GM04504 (cell line): ENCODE measurements at regions not wholly inside any gene's neighbourhood (a gene's known extent, or its start where the extent isn't known, plus 50 kb on each side); places are given as distances from the start of the nearest gene placed in this dataset.
"Not testable (repeated sequence)": the region's sequence is repeated elsewhere in the genome, so short reads cannot be mapped to it uniquely, and the experiment has no call there.

Source experiments
- DNase-seq: peaks from one replicate; pipeline ENCODE4 v3.0.0-alpha.2; 2012; ENCODE audit warnings: low read depth

- DNase-seq: no peak
Measured at GRCh38 chr2:72031346-72032110, 116.1 kb downstream of the CYP26B1 start.

- DNase-seq: no peak
Measured at GRCh38 chr2:72028996-72029395, 118.7 kb downstream of the CYP26B1 start.

GRCh38 chr2:72028351-72028995, 119.2 kb downstream of the CYP26B1 start:
- no peak for DNase-seq

GRCh38 chr2:72027426-72028161, 120.1 kb downstream of the CYP26B1 start:
- DNase-seq: no peak

DNA sequence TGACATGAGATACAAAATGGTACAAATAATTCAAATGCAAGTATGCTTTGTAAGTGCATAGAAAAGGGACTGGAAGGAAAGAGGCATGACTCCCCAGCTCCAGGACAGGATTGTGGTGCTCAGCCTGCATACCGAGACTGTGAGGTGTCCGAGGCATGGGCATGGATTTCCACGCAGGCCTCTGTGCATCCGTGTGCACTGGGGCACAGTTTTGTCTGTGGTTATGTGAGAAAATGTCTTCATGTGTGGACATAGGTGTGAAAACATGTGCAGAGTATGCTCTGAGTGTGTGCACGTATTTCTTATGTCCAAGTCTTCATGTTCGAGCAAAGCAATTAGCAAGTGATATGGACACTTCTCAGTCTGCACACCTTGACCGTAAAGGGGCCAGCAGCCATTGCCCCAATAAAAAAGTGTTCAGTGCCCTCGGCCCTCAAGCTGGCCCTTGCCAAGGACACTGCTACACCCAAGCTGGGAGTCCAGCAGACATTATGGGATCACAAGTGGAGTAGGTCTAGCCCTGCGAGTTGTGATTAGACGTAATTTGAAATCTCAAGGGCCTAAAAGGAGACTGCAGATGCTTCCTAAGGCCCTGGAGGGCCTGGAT, 120.7 kb downstream of the CYP26B1 start:
- DNase-seq: no peak

DNA sequence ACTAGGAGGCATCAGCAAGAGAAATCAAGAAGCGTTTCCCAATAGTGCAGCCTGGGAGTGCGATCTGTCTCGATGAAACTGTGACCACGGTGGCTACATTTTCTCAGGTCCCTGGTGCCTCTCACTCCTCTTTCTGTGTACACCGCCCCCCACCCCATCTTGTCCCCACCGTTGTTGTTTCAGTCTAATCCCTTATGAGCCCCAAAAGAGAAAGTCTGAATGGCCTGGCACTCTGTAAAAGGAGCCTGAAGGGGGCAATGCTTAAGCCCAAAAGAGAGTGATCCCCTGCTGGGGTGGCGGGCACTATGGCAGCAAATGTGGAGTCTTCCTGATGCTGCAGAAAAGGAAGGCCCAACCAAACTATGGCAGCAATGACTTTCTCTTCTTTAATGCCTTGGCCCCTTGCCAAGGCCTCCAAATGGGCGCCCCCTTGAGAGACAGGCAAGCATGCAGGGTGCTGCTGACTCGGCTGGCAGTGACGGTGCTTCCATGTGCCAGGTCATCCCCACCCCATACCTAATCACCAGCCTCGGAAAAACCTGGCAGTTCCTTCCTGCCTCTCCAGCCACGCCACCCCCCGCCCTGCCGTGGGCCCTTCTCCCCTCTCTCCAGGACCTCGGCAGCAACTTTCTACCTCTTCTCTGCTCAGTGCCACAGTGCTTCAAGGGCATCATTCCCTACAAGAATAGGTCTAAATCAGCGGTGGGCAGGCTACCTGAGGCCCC, 123.0 kb downstream of the CYP26B1 start:
- no peak for DNase-seq

DNA sequence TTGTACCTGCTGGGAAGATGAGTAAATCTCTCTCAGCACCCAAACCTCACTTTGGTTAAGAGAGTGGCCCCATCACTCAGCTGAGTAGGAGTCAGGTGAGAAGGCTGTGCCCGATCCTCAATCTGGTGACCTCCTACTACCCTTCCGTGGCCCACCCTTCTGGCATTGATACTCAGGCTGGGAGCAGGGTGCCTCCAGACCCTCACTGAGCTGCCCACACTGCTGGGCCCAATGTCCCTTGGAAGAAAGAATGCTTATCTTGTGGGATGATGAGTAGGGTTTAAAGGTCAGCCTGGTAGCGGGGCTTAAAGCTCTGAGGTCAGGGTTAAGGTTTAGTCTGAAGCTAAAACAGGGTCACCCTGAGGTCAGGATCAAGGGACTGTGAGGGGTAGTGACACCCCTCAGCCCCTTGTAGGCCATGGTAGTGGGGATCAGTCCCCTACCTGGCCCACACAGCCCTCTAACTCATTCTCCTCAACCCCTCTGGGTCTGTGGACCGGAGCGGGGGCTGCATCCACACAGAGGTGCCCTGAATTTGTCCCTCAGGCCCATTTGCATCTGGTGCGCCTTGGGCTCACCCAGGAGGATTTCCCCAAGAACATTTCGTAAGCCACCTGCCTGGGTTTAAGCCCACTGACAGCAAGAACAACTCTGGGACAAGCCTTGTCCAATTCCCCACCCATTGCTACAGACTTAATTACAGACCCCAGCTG, 123.8 kb downstream of the CYP26B1 start:
- DNase-seq: no peak

DNA sequence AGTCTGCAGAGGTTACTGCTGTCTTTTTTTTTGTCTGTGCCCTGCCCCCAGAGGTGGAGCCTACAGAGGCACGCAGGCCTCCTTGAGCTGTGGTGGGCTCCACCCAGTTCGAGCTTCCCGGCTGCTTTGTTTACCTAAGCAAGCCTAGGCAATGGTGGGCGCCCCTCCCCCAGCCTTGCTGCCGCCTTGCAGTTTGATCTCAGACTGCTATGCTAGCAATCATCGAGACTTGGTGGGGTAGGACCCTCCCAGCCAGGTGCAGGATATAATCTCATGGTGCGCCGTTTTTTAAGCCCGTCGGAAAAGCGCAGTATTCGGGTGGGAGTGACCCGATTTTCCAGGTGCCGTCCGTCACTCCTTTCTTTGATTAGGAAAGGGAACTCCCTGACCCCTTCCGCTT, 126.3 kb downstream of the CYP26B1 start:
- DNase-seq: not testable (repeated sequence)

GRCh38 chr2:72015266-72015665, 132.4 kb downstream of the CYP26B1 start:
- no peak for DNase-seq

DNA sequence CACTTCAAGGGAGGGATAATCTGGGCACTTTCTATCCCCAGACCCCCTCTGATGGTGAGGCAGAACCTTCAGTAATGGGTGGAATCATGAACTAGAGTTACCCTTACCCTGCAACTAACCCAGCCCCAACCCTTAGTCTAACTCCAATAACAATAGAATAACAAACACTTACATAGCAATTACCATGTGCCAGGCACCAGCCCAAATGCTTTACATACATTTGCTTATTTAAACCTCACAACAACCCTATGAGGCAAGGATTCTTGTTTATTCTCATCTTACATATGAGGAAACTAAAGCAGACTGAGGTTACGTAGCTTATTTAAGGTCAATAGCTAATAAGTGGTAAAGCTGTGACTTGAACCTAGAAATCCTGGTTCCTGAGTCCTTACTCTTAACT, 132.8 kb downstream of the CYP26B1 start:
- DNase-seq: no peak

- no peak for DNase-seq
Measured at GRCh38 chr2:72013726-72014125, 133.9 kb downstream of the CYP26B1 start.

DNA sequence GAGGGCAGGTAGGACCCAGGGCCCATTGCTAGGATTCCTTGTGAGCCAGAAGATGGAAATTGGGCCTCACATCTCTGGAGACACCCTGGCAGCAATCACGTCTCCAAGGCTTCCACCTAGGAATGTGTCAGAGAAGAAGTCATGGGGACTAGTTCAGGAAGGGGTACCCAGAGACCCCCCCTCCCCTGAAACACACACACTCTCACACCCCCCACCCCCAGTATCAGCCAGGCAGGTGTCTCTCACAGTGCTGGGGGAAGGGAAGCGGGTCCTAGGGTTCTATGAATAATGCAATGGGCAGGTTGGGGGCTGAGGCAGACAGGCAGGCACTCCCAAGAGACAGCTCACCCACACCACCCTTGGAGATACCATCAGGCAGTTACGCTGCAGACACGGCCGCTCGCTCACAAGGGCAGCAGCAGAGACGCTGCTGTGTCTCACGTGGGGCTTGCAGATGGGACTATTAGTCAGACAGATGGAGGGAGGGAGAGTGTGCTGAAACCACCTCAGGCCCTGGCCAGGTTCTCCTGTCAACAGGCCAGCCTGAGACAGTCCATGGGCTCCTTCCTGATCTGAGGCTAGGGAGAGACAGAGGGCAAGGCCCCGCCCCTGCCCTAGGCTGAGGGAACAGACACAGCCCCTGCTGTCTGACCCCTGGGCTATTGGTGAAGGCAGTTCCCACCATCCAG, 134.6 kb downstream of the CYP26B1 start:
- no peak for DNase-seq

GRCh38 chr2:72011791-72012190, 135.9 kb downstream of the CYP26B1 start:
- no peak for DNase-seq

DNA sequence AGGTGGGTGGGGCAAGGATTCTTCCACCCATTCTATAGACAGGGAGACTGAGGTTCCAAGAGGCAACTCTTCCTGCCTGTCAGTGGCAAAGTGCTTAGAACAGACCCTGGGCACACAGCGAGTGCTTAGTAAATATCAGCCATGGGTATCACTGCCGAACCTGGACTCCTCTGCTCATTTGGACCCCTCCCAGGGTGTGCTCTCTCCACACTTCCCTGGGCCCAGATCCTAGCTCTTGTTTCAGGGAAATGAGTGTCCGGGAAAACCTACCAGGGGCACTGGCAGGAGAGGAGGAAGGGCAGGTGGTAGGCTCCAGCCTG, 136.3 kb downstream of the CYP26B1 start:
- DNase-seq: no peak

- no peak for DNase-seq
Measured at GRCh38 chr2:72010647-72011369, 136.9 kb downstream of the CYP26B1 start.

GRCh38 chr2:72008608-72009007, 139.1 kb downstream of the CYP26B1 start:
- no peak for DNase-seq

DNA sequence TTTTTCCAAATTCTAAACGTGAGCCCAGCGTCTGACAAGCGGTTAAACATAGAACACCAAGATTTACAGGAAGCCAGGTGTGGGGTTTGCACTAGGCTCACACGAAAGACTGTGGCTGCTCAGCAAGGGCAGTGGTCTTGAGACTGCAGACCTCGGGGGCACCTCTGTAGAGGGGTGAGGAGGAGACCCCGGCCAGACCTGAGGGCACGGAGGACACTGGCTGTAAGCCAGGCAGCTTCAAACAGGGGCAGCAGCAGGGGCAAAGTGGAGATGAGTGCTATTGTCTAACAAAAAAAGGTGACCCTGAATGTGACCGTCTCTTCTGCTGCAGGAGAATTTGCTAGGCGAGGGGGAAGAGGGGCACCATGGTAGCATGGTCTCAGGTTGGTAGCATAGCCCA, 140.3 kb downstream of the CYP26B1 start:
- DNase-seq: no peak

DNA sequence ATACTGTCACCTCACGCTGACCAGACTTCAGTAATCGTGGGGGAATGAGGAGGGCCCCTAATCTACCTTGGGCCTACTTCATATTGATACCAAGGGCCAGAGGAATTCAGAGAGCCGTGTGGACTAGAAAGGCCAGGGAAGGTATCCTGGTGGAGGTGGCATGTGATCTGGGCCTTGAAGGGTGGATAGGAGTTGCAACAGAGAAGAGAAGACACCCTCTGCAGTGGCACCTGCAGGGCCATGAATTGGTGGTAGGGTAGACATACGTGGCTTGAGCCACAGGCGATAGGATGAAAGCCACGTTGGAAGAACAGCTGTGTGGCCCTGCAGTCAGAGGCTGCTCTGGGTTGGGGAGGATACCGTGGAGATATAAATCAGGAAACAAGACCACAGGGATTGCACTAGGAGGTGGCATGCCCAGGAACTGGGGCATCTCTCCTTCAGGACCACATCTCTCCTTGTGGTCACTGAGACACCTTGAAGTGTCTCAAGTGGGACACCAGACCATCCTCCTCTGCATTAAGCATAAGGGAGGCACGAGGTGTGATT, 141.4 kb downstream of the CYP26B1 start:
- DNase-seq: no peak

- no peak for DNase-seq
Measured at GRCh38 chr2:72004976-72005375, 142.7 kb downstream of the CYP26B1 start.
